HL-60 (cell line): ENCODE measurements at regions not wholly inside any gene's neighbourhood (a gene's known extent, or its start where the extent isn't known, plus 50 kb on each side); places are given as distances from the start of the nearest gene placed in this dataset.
"Not testable (repeated sequence)": the region's sequence is repeated elsewhere in the genome, so short reads cannot be mapped to it uniquely, and the experiment has no call there.

Experiments
- TF ChIP-seq, protein P1 (sequence below): IDR thresholded peaks from 2 replicates; pipeline ENCODE4 v1.6.1; 2012; ENCODE audit warnings: low read depth; ENCODE audit not compliant: insufficient replicate concordance
- TF ChIP-seq, protein P2 (sequence below): IDR thresholded peaks from one replicate; pipeline ENCODE4 v1.5.1; 2011; ENCODE audit warnings: low read length, control low read depth, inconsistent platforms; ENCODE audit not compliant: insufficient read depth

DNA sequence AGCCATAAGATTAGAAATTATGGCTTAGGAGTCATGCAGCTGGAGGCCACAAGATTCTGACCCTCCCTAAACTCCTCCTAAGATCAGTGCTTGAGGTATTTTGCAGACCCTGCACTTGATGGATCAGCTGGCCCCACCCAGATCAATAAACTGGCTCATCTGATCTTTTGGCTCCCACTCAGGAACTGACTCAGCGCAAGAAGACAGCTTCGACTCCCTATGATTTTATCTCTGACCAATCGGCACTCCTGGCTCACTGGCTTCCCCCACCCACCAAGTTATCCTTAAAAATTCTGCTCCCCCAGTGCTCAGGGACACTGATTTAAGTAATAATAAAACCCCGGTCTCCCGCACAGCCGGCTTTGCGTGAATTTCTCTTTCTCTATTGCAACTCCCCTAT, 151.5 kb upstream of the TSC22D1 start:
- TF ChIP-seq, protein P1, sequence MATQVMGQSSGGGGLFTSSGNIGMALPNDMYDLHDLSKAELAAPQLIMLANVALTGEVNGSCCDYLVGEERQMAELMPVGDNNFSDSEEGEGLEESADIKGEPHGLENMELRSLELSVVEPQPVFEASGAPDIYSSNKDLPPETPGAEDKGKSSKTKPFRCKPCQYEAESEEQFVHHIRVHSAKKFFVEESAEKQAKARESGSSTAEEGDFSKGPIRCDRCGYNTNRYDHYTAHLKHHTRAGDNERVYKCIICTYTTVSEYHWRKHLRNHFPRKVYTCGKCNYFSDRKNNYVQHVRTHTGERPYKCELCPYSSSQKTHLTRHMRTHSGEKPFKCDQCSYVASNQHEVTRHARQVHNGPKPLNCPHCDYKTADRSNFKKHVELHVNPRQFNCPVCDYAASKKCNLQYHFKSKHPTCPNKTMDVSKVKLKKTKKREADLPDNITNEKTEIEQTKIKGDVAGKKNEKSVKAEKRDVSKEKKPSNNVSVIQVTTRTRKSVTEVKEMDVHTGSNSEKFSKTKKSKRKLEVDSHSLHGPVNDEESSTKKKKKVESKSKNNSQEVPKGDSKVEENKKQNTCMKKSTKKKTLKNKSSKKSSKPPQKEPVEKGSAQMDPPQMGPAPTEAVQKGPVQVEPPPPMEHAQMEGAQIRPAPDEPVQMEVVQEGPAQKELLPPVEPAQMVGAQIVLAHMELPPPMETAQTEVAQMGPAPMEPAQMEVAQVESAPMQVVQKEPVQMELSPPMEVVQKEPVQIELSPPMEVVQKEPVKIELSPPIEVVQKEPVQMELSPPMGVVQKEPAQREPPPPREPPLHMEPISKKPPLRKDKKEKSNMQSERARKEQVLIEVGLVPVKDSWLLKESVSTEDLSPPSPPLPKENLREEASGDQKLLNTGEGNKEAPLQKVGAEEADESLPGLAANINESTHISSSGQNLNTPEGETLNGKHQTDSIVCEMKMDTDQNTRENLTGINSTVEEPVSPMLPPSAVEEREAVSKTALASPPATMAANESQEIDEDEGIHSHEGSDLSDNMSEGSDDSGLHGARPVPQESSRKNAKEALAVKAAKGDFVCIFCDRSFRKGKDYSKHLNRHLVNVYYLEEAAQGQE, result not testable (repeated sequence)
- TF ChIP-seq, protein P2, sequence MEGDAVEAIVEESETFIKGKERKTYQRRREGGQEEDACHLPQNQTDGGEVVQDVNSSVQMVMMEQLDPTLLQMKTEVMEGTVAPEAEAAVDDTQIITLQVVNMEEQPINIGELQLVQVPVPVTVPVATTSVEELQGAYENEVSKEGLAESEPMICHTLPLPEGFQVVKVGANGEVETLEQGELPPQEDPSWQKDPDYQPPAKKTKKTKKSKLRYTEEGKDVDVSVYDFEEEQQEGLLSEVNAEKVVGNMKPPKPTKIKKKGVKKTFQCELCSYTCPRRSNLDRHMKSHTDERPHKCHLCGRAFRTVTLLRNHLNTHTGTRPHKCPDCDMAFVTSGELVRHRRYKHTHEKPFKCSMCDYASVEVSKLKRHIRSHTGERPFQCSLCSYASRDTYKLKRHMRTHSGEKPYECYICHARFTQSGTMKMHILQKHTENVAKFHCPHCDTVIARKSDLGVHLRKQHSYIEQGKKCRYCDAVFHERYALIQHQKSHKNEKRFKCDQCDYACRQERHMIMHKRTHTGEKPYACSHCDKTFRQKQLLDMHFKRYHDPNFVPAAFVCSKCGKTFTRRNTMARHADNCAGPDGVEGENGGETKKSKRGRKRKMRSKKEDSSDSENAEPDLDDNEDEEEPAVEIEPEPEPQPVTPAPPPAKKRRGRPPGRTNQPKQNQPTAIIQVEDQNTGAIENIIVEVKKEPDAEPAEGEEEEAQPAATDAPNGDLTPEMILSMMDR, result not testable (repeated sequence)
